GM13977 (cell line): ENCODE measurements at regions not wholly inside any gene's neighbourhood (a gene's known extent, or its start where the extent isn't known, plus 50 kb on each side); places are given as distances from the start of the nearest gene placed in this dataset.

Experiments used
- DNase-seq: peaks from one replicate; pipeline ENCODE4 v3.0.0; 2012; ENCODE audit warnings: low spot score
- CTCF ChIP-seq: IDR thresholded peaks from 2 replicates; pipeline ENCODE4 v1.5.1; 2012; ENCODE audit warnings: mild to moderate bottlenecking, control low read depth; ENCODE audit not compliant: insufficient read depth; ENCODE audit errors: extremely low read depth, missing control alignments
- in situ Hi-C: fragments of 300-500 bp; cut with MboI; formaldehyde crosslinking; loops from one replicate; pipeline ENCODE4 v1.12.0; 2022; ENCODE audit warnings: low sequenced_read_pairs, low pct_unique_long_range_greater_than_20kb, mixed read lengths, inconsistent platforms; ENCODE audit not compliant: unreplicated experiment

GRCh38 chr2:234204480-234204879 lies 154.0 kb downstream of the SPP2 start:
- in situ Hi-C loops: no loop called here
- no peak for DNase-seq
- no peak for TF ChIP-seq CTCF

- DNase-seq: no peak
- in situ Hi-C loops: no loop called here
- TF ChIP-seq CTCF: no peak
These were observed 152.9 kb downstream of the SPP2 start for GRCh38 chr2:234203135-234203984.

GRCh38 chr2:234202601-234203000 lies 152.1 kb downstream of the SPP2 start:
- DNase-seq: no peak
- in situ Hi-C loops: no loop called here
- no peak for TF ChIP-seq CTCF

- in situ Hi-C loops: no loop called here
- no peak for DNase-seq
- TF ChIP-seq CTCF: no peak
These were observed 149.5 kb downstream of the SPP2 start for GRCh38 chr2:234199996-234200395.

- TF ChIP-seq CTCF: no peak
- DNase-seq: no peak
- in situ Hi-C loops: no loop called here
These were observed 148.5 kb downstream of the SPP2 start for GRCh38 chr2:234198976-234199375.

- in situ Hi-C loops: no loop called here
- TF ChIP-seq CTCF: no peak
- DNase-seq: no peak
These were observed 145.0 kb downstream of the SPP2 start for GRCh38 chr2:234195516-234195915.
